IMR-90 (cell line): ENCODE measurements at regions not wholly inside any gene's neighbourhood (a gene's known extent, or its start where the extent isn't known, plus 50 kb on each side); places are given as distances from the start of the nearest gene placed in this dataset.

Experiments
- ATAC-seq: fragments of 200-7000 bp; cut with Tn5 transposase; 2 replicates; pipeline ENCODE4 v1.9.1; 2020; ENCODE audit warnings: low read depth, mild to moderate bottlenecking, moderate library complexity
- BruUV-seq: library from RNA; stranded (reverse); fragments of 400-500 nt; replicated peaks from 2 replicates; lab custom pipeline; 2021; lab: Mats Ljungman, UMichigan
- CTCF ChIA-PET: fragments of 300-600 bp; formaldehyde crosslinking; extraction: SDS; loops from one replicate; lab custom pipeline; 2021; ENCODE audit warnings: antibody characterized with exemption; lab: Yijun Ruan, JAX
- POLR2A ChIA-PET: fragments of 300-600 bp; sonication (Branson Sonifier 250); formaldehyde crosslinking; loops from one replicate; lab custom pipeline; 2022; ENCODE audit warnings: antibody characterized with exemption; ENCODE audit not compliant: unreplicated experiment; lab: Charles Lee
- DNase-seq: peaks from one replicate; pipeline ENCODE4 v3.0.0; 2013
- H2AFZ ChIP-seq: replicated peaks from 2 replicates; pipeline ENCODE3; 2013; ENCODE audit warnings: low read length, mild to moderate bottlenecking; ENCODE audit not compliant: poor library complexity
- H2AK5ac ChIP-seq: 2 replicates; pipeline ENCODE4 v1.6.1; 2013; ENCODE audit warnings: low read depth, low read length, inconsistent platforms
- H2AK9ac ChIP-seq: replicated peaks from 2 replicates; pipeline ENCODE3; 2013; ENCODE audit warnings: mild to moderate bottlenecking, low read depth, low read length, moderate library complexity; ENCODE audit not compliant: poor library complexity
- H2BK120ac ChIP-seq: 2 replicates; pipeline ENCODE4 v1.6.1; 2013; ENCODE audit warnings: low read depth, low read length, inconsistent platforms
- H2BK15ac ChIP-seq: 3 replicates; pipeline ENCODE4 v1.6.1; 2013; ENCODE audit warnings: low read depth, low read length, inconsistent platforms
- H2BK20ac ChIP-seq: 2 replicates; pipeline ENCODE4 v1.6.1; 2013; ENCODE audit warnings: low read depth, mild to moderate bottlenecking, inconsistent platforms, low read length, moderate library complexity
- H2BK5ac ChIP-seq: 2 replicates; pipeline ENCODE4 v1.6.1; 2013; ENCODE audit warnings: mild to moderate bottlenecking, low read depth, low read length, inconsistent platforms; ENCODE audit not compliant: poor library complexity, severe bottlenecking
- H3K14ac ChIP-seq: replicated peaks from 2 replicates; pipeline ENCODE4 v1.6.1; 2013; ENCODE audit warnings: low read depth, low read length, inconsistent platforms
- H3K18ac ChIP-seq: 2 replicates; pipeline ENCODE4 v1.6.1; 2013; ENCODE audit warnings: low read depth, low read length, control low read depth
- H3K23ac ChIP-seq: 2 replicates; pipeline ENCODE4 v1.6.1; 2013; ENCODE audit warnings: low read depth, low read length, inconsistent platforms
- H3K27ac ChIP-seq: 2 replicates; pipeline ENCODE4 v1.5.1; 2013; ENCODE audit warnings: mild to moderate bottlenecking, control low read depth, low read length; ENCODE audit not compliant: insufficient read depth
- H3K27me3 ChIP-seq: 2 replicates; pipeline ENCODE4 v1.6.1; 2013; ENCODE audit warnings: low read length; ENCODE audit not compliant: control insufficient read depth, insufficient read depth
- H3K36me3 ChIP-seq: 2 replicates; pipeline ENCODE4 v1.6.1; 2013; ENCODE audit warnings: low read length, mixed read lengths; ENCODE audit not compliant: control insufficient read depth, insufficient read depth
- H3K4ac ChIP-seq: 2 replicates; pipeline ENCODE4 v1.6.1; 2013; ENCODE audit warnings: low read depth, low read length, inconsistent platforms
- H3K4me1 ChIP-seq: 2 replicates; pipeline ENCODE4 v1.6.1; 2013; ENCODE audit warnings: low read length, mixed read lengths; ENCODE audit not compliant: control insufficient read depth, insufficient read depth
- H3K4me2 ChIP-seq: 2 replicates; pipeline ENCODE4 v1.6.1; 2013; ENCODE audit warnings: low read depth, mild to moderate bottlenecking, control low read depth, low read length, moderate library complexity
- H3K4me3 ChIP-seq: 2 replicates; pipeline ENCODE4 v1.5.1; 2013; ENCODE audit warnings: low read depth, mild to moderate bottlenecking, control low read depth, low read length, moderate library complexity; ENCODE audit not compliant: insufficient read depth
- H3K56ac ChIP-seq: 2 replicates; pipeline ENCODE4 v1.6.1; 2013; ENCODE audit warnings: low read length, inconsistent platforms; ENCODE audit not compliant: insufficient read depth; ENCODE audit errors: extremely low read depth
- H3K79me1 ChIP-seq, 2 experiments: 2 replicates each; pipeline ENCODE4 v1.6.1; 2013; ENCODE audit warnings: low read length in 2 of 2, inconsistent platforms in 1 of 2, low read depth in 1 of 2
- H3K9ac ChIP-seq: 2 replicates; pipeline ENCODE4 v1.6.1; 2013; ENCODE audit warnings: low read depth, low read length, control low read depth
- H3K9me1 ChIP-seq: 2 replicates; pipeline ENCODE4 v1.6.1; 2013; ENCODE audit warnings: low read length, inconsistent platforms; ENCODE audit not compliant: insufficient read depth
- H3K9me3 ChIP-seq: 2 replicates; pipeline ENCODE4 v1.6.1; 2013; ENCODE audit warnings: low read length; ENCODE audit not compliant: control insufficient read depth, insufficient read depth
- H4K20me1 ChIP-seq: 2 replicates; pipeline ENCODE4 v1.6.1; 2013; ENCODE audit warnings: low read length, inconsistent platforms; ENCODE audit not compliant: insufficient read depth
- H4K5ac ChIP-seq: 2 replicates; pipeline ENCODE4 v1.6.1; 2013; ENCODE audit warnings: mild to moderate bottlenecking, low read depth, low read length, control low read depth
- H4K8ac ChIP-seq, 2 experiments: 2 replicates each; pipeline ENCODE4 v1.6.1; 2013; ENCODE audit warnings: low read depth in 2 of 2, low read length in 2 of 2, control low read depth in 1 of 2, inconsistent platforms in 1 of 2
- H4K91ac ChIP-seq: 2 replicates; pipeline ENCODE4 v1.6.1; 2013; ENCODE audit warnings: low read depth, low read length, inconsistent platforms; ENCODE audit not compliant: insufficient read depth
- BHLHE40 ChIP-seq: fragments of 150-350 bp; IDR thresholded peaks from 2 replicates; pipeline ENCODE4 v1.6.1; 2016; ENCODE audit warnings: mild to moderate bottlenecking, low read depth, low read length
- CEBPB ChIP-seq: IDR thresholded peaks from 2 replicates; pipeline ENCODE4 v1.6.1; 2012; ENCODE audit warnings: low read depth, low read length, improper control_type of control experiment
- CHD1 ChIP-seq: IDR thresholded peaks from 2 replicates; pipeline ENCODE4 v1.6.1; 2012; ENCODE audit warnings: low read depth, low read length, improper control_type of control experiment
- CTCF ChIP-seq: conservative IDR thresholded peaks from 2 replicates; pipeline ENCODE4 v1.5.1; 2012; ENCODE audit warnings: mild to moderate bottlenecking, low read depth, low read length, improper control_type of control experiment
- ELK1 ChIP-seq: fragments of 150-350 bp; IDR thresholded peaks from 2 replicates; pipeline ENCODE4 v1.6.1; 2016; ENCODE audit warnings: low read depth, mild to moderate bottlenecking, low read length, moderate library complexity, borderline replicate concordance
- FOS ChIP-seq: fragments of 150-350 bp; IDR thresholded peaks from 2 replicates; pipeline ENCODE4 v1.6.1; 2016; ENCODE audit warnings: low read depth, low read length
- MAFK ChIP-seq: IDR thresholded peaks from 2 replicates; pipeline ENCODE4 v1.6.1; 2012; ENCODE audit warnings: low read depth, low read length, improper control_type of control experiment
- MAZ ChIP-seq: IDR thresholded peaks from 2 replicates; pipeline ENCODE4 v1.6.1; 2012; ENCODE audit warnings: low read depth, mild to moderate bottlenecking, low read length, improper control_type of control experiment, moderate library complexity, borderline replicate concordance
- MXI1 ChIP-seq: IDR thresholded peaks from 2 replicates; pipeline ENCODE4 v1.6.1; 2012; ENCODE audit warnings: low read depth, mild to moderate bottlenecking, low read length, moderate library complexity, borderline replicate concordance
- NFE2L2 ChIP-seq: fragments of 150-350 bp; IDR thresholded peaks from 2 replicates; pipeline ENCODE4 v1.6.1; 2016; ENCODE audit warnings: low read depth, mild to moderate bottlenecking, low read length
- POLR2A ChIP-seq: IDR thresholded peaks from 2 replicates; pipeline ENCODE4 v1.6.1; 2012; ENCODE audit warnings: mild to moderate bottlenecking, low read depth, low read length
- RAD21 ChIP-seq: IDR thresholded peaks from 2 replicates; pipeline ENCODE4 v1.6.1; 2012; ENCODE audit warnings: low read length, improper control_type of control experiment
- RCOR1 ChIP-seq: IDR thresholded peaks from 2 replicates; pipeline ENCODE4 v1.6.1; 2012; ENCODE audit warnings: mild to moderate bottlenecking, low read length, improper control_type of control experiment; ENCODE audit not compliant: insufficient replicate concordance
- RFX5 ChIP-seq: IDR thresholded peaks from 2 replicates; pipeline ENCODE4 v1.8.0; 2012; ENCODE audit warnings: low read depth, mild to moderate bottlenecking, low read length, moderate library complexity
- SMC3 ChIP-seq: fragments of 150-350 bp; IDR thresholded peaks from 2 replicates; pipeline ENCODE4 v1.6.1; 2016; ENCODE audit warnings: low read depth, mild to moderate bottlenecking, antibody characterized with exemption, low read length, moderate library complexity
- USF2 ChIP-seq: fragments of 150-350 bp; IDR thresholded peaks from 2 replicates; pipeline ENCODE4 v1.6.1; 2017; ENCODE audit warnings: mild to moderate bottlenecking, antibody characterized with exemption, low read length, low read depth
- WGBS, 2 experiments: methylation state at CpG; one replicate each; pipeline versions ENCODE4 v1.1.5 to v1.1.7; 2013; ENCODE audit warnings: missing lambda C conversion rate in 2 of 2; ENCODE audit not compliant: insufficient read length in 1 of 2; ENCODE audit errors: extremely low coverage in 2 of 2; 5-methylcytosine and 5-hydroxymethylcytosine counted together
- dilution Hi-C: fragments of 300-500 bp; cut with HindIII; formaldehyde crosslinking; loops from one replicate; pipeline ENCODE4 v1.14.3; 2018; ENCODE audit warnings: low sequenced_read_pairs; ENCODE audit not compliant: unreplicated experiment
- in situ Hi-C: fragments of 300-500 bp; cut with MboI; formaldehyde crosslinking; loops from 3 replicates; pipeline ENCODE4 v1.14.3; 2019; ENCODE audit warnings: low sequenced_read_pairs, inconsistent platforms, mixed read lengths
- intact Hi-C: fragments of 100-400 bp; cut with micrococcal nuclease; formaldehyde crosslinking; loops from 2 replicates; pipeline ENCODE4 v1.10.0; 2022

GRCh38 chr3:882533-882932 lies 210.3 kb upstream of the CNTN6 start:
- Histone ChIP-seq H3K4ac (no peak overlapping the region), H4K20me1 (no peaks in the 10 kb centered on the region), H3K27me3 (no peaks in the 10 kb centered on the region), H3K79me1 (no peaks in the 10 kb centered on the region), H2AFZ (no peak overlapping the region), H3K4me3 (no peak overlapping the region), H2AK9ac (no peak overlapping the region), H4K5ac (no peak overlapping the region), H3K18ac (no peak overlapping the region), H3K14ac (no peak overlapping the region), H3K9me3 (no peaks in the 10 kb centered on the region; the same call in 1 of the 2 replicates), H2BK20ac (no peak overlapping the region), H3K4me1 (no peaks in the 10 kb centered on the region), H3K9me1 (no peaks in the 10 kb centered on the region), H3K27ac (no peak overlapping the region), H3K23ac (no peak overlapping the region), H2BK15ac (no peak overlapping the region), H3K36me3 (no peaks in the 10 kb centered on the region), H2BK120ac (no peak overlapping the region), H4K8ac (no peak overlapping the region), H2AK5ac (no peak overlapping the region), H4K91ac (no peak overlapping the region), H3K4me2 (no peak overlapping the region), H3K56ac (no peak overlapping the region), H3K9ac (no peak overlapping the region), H2BK5ac (no peak overlapping the region)
- intact Hi-C loops (no loop called here), in situ Hi-C loops (no loop called here), dilution Hi-C loops (no loop called here)
- TF ChIP-seq RFX5 (no peak), BHLHE40 (no peak), MAFK (no peak), CEBPB (no peak), FOS (no peak), NFE2L2 (no peak), MAZ (no peak), USF2 (no peak), POLR2A (no peak), RAD21 (no peak), SMC3 (no peak), CTCF (no peak), ELK1 (no peak), RCOR1 (no peak), MXI1 (no peak), CHD1 (no peak)
- CTCF ChIA-PET, result no interaction called here
- POLR2A ChIA-PET, result no interaction called here
- no CpG with 5 or more reads among the region's 3 CpGs for WGBS, 2 experiments
- DNase-seq (no peak), ATAC-seq (no peak)
- BruUV-seq, result no TSS peak
